RKO (cell line): ENCODE measurements at regions not wholly inside any gene's neighbourhood (a gene's known extent, or its start where the extent isn't known, plus 50 kb on each side); places are given as distances from the start of the nearest gene placed in this dataset.

ENCODE experiments used
- DNase-seq: peaks from one replicate; pipeline ENCODE4 v3.0.0-alpha.2; 2016; ENCODE audit warnings: low spot score

GRCh38 chr9:84177407-84177806, 163.2 kb downstream of the SLC28A3 start:
- no peak for DNase-seq

- DNase-seq: no peak
Observed at GRCh38 chr9:84179531-84179930, 161.0 kb downstream of the SLC28A3 start.

- no peak for DNase-seq
Observed at GRCh38 chr9:84187090-84187489, 153.5 kb downstream of the SLC28A3 start.

- DNase-seq: no peak
Observed at GRCh38 chr9:84189904-84190303, 150.7 kb downstream of the SLC28A3 start.

GRCh38 chr9:84190411-84190810, 150.1 kb downstream of the SLC28A3 start:
- DNase-seq: no peak

GRCh38 chr9:84206801-84207370, 133.7 kb downstream of the SLC28A3 start:
- DNase-seq: no peak

- DNase-seq: no peak
Observed at GRCh38 chr9:84207491-84207951, 133.0 kb downstream of the SLC28A3 start.

GRCh38 chr9:84212246-84212645, 128.3 kb downstream of the SLC28A3 start:
- DNase-seq: no peak

GRCh38 chr9:84212982-84213381, 127.6 kb downstream of the SLC28A3 start:
- no peak for DNase-seq

GRCh38 chr9:84216151-84216550, 124.4 kb downstream of the SLC28A3 start:
- DNase-seq: peak; percentile 17

GRCh38 chr9:84218322-84218721, 122.2 kb downstream of the SLC28A3 start:
- DNase-seq: no peak

- no peak for DNase-seq
Observed at GRCh38 chr9:84224246-84224645, 116.3 kb downstream of the SLC28A3 start.
